ENCODE measurements at regions not wholly inside any gene's neighbourhood (a gene's known extent, or its start where the extent isn't known, plus 50 kb on each side); places are given as distances from the start of the nearest gene placed in this dataset.

- FAIRE-seq, result no peak
- no peaks in the 10 kb centered on the region for H3K27me3 ChIP-seq (ENCODE audit: control insufficient read depth, insufficient read depth, low read length)
These were observed 577.3 kb downstream of the AJAP1 start for GRCh38 chr1:5231541-5232315.

GRCh38 chr1:5227114-5227513 lies 572.7 kb downstream of the AJAP1 start:
- intact Hi-C loops (cut with DNase I), result no loop called here
- FAIRE-seq (no peak), DNase-seq (peak in 1 of 5 donors; percentile 0)
- no peak for TF ChIP-seq CTCF (IDR thresholded peaks at IDR 0.05; ENCODE audit: borderline replicate concordance, extremely low read depth, insufficient read depth)
- no peaks in the 10 kb centered on the region for H3K27me3 ChIP-seq (ENCODE audit: control insufficient read depth, insufficient read depth, low read length)
- H3K36me3 ChIP-seq (ENCODE audit: control insufficient read depth in 2 of 3, insufficient read depth in 3 of 3, low read length in 3 of 3), result no peaks in the 10 kb centered on the region
- H3K9me3 ChIP-seq (ENCODE audit: control insufficient read depth in 2 of 3, insufficient read depth in 1 of 3, low read length in 3 of 3), result no peaks in the 10 kb centered on the region
- no peak overlapping the region for H3K4me3 ChIP-seq (ENCODE audit: low read length in 3 of 3)
- no peaks in the 10 kb centered on the region for H3K4me1 ChIP-seq (ENCODE audit: control insufficient read depth in 2 of 3, insufficient read depth in 2 of 3, low read depth in 1 of 3, low read length in 3 of 3)
- H3K27ac ChIP-seq (ENCODE audit: low read depth in 2 of 2, low read length in 2 of 2), result no peak overlapping the region
- H3K9ac ChIP-seq (ENCODE audit: low read length in 3 of 3), result no peak overlapping the region

More at GRCh38 chr1:5231541-5232315, 577.3 kb downstream of the AJAP1 start:
- H3K4me1 ChIP-seq (ENCODE audit: control insufficient read depth in 2 of 3, insufficient read depth in 2 of 3, low read depth in 1 of 3, low read length in 3 of 3), result no peaks in the 10 kb centered on the region
- H3K27ac ChIP-seq (ENCODE audit: low read depth in 2 of 2, low read length in 2 of 2), result no peak overlapping the region
- H3K9ac ChIP-seq (ENCODE audit: low read length in 3 of 3), result no peak overlapping the region
- DNase-seq, result no peak
- no peaks in the 10 kb centered on the region for H3K36me3 ChIP-seq (ENCODE audit: control insufficient read depth in 2 of 3, insufficient read depth in 3 of 3, low read length in 3 of 3)
- peaks cover 0 to 2% (median 0%) of the 10 kb centered on the region in 3 donors for H3K9me3 ChIP-seq (ENCODE audit: control insufficient read depth in 2 of 3, insufficient read depth in 1 of 3, low read length in 3 of 3)
- TF ChIP-seq CTCF (IDR thresholded peaks at IDR 0.05; ENCODE audit: borderline replicate concordance, extremely low read depth, insufficient read depth), result no peak
- H3K4me3 ChIP-seq (ENCODE audit: low read length in 3 of 3), result no peak overlapping the region
- intact Hi-C loops (cut with DNase I), result no loop called here

GRCh38 chr1:5225707-5226704 lies 571.6 kb downstream of the AJAP1 start:
- H3K27me3 ChIP-seq (ENCODE audit: control insufficient read depth, insufficient read depth, low read length), result no peaks in the 10 kb centered on the region
- H3K9ac ChIP-seq (ENCODE audit: low read length in 3 of 3), result no peak overlapping the region
- TF ChIP-seq CTCF (IDR thresholded peaks at IDR 0.05; ENCODE audit: borderline replicate concordance, extremely low read depth, insufficient read depth), result no peak
- H3K4me1 ChIP-seq (ENCODE audit: control insufficient read depth in 2 of 3, insufficient read depth in 2 of 3, low read depth in 1 of 3, low read length in 3 of 3), result no peaks in the 10 kb centered on the region
- intact Hi-C loops (cut with DNase I), result no loop called here
- no peak overlapping the region for H3K27ac ChIP-seq (ENCODE audit: low read depth in 2 of 2, low read length in 2 of 2)
- DNase-seq (no peak), FAIRE-seq (no peak)
- no peaks in the 10 kb centered on the region for H3K9me3 ChIP-seq (ENCODE audit: control insufficient read depth in 2 of 3, insufficient read depth in 1 of 3, low read length in 3 of 3)
- H3K4me3 ChIP-seq (ENCODE audit: low read length in 3 of 3), result no peak overlapping the region
- H3K36me3 ChIP-seq (ENCODE audit: control insufficient read depth in 2 of 3, insufficient read depth in 3 of 3, low read length in 3 of 3), result no peaks in the 10 kb centered on the region
